GM18499 (cell line): ENCODE measurements at regions not wholly inside any gene's neighbourhood (a gene's known extent, or its start where the extent isn't known, plus 50 kb on each side); places are given as distances from the start of the nearest gene placed in this dataset.
"Not testable (repeated sequence)": the region's sequence is repeated elsewhere in the genome, so short reads cannot be mapped to it uniquely, and the experiment has no call there.

Source experiments
- ATAC-seq: cut with Tn5 transposase; IDR thresholded peaks from one replicate; pipeline ENCODE4 v1.9.1; 2021; ENCODE audit warnings: moderate number of reproducible peaks; ENCODE audit not compliant: insufficient read depth, unreplicated experiment

- no peak for ATAC-seq
These were observed 137.7 kb downstream of the MEX3B start for GRCh38 chr15:81908111-81908510.

GRCh38 chr15:81907521-81907920 is 138.3 kb downstream of the MEX3B start:
- no peak for ATAC-seq

GRCh38 chr15:81905889-81906288 is 139.9 kb downstream of the MEX3B start:
- no peak for ATAC-seq

GRCh38 chr15:81901319-81901718 is 144.5 kb downstream of the MEX3B start:
- ATAC-seq = no peak

- ATAC-seq = no peak
These were observed 146.1 kb downstream of the MEX3B start for GRCh38 chr15:81899730-81900129.

- ATAC-seq = no peak
These were observed 146.8 kb downstream of the MEX3B start for GRCh38 chr15:81899024-81899423.

GRCh38 chr15:81897057-81897677 is 148.7 kb downstream of the MEX3B start:
- no peak for ATAC-seq

- no peak for ATAC-seq
These were observed 149.5 kb downstream of the MEX3B start for GRCh38 chr15:81896356-81896755.

- no peak for ATAC-seq
These were observed 150.1 kb downstream of the MEX3B start for GRCh38 chr15:81895723-81896122.

GRCh38 chr15:81894061-81894460 is 151.8 kb downstream of the MEX3B start:
- no peak for ATAC-seq

GRCh38 chr15:81893182-81893835 is 152.5 kb downstream of the MEX3B start:
- ATAC-seq = no peak

GRCh38 chr15:81890496-81890895 is 155.3 kb downstream of the MEX3B start:
- ATAC-seq = no peak

GRCh38 chr15:81889485-81889881 is 156.3 kb downstream of the MEX3B start:
- ATAC-seq = no peak

GRCh38 chr15:81888748-81889484 is 156.9 kb downstream of the MEX3B start:
- no peak for ATAC-seq

GRCh38 chr15:81887912-81888311 is 157.9 kb downstream of the MEX3B start:
- no peak for ATAC-seq

GRCh38 chr15:81887188-81887587 is 158.6 kb downstream of the MEX3B start:
- not testable (repeated sequence) for ATAC-seq

- no peak for ATAC-seq
These were observed 159.2 kb downstream of the MEX3B start for GRCh38 chr15:81886591-81886990.

- no peak for ATAC-seq
These were observed 159.7 kb downstream of the MEX3B start for GRCh38 chr15:81886080-81886479.

- no peak for ATAC-seq
These were observed 160.7 kb downstream of the MEX3B start for GRCh38 chr15:81885135-81885534.

GRCh38 chr15:81882504-81882903 is 163.3 kb downstream of the MEX3B start:
- no peak for ATAC-seq

GRCh38 chr15:81880833-81881232 is 165.0 kb downstream of the MEX3B start:
- ATAC-seq = no peak

- ATAC-seq = no peak
These were observed 165.5 kb downstream of the MEX3B start for GRCh38 chr15:81880314-81880713.
